IPS-18c (cell line): ENCODE measurements at regions not wholly inside any gene's neighbourhood (a gene's known extent, or its start where the extent isn't known, plus 50 kb on each side); places are given as distances from the start of the nearest gene placed in this dataset.
"Not testable (repeated sequence)": the region's sequence is repeated elsewhere in the genome, so short reads cannot be mapped to it uniquely, and the experiment has no call there.

Source experiments
- H3K4me3 ChIP-seq: 2 replicates; pipeline ENCODE4 v1.7.0; 2013; ENCODE audit warnings: low read depth, mild to moderate bottlenecking, low read length, moderate library complexity; ENCODE audit not compliant: insufficient read depth
- H3K9me3 ChIP-seq: one replicate; pipeline ENCODE4 v1.6.1; 2013; ENCODE audit warnings: mild to moderate bottlenecking, low read length, moderate library complexity; ENCODE audit not compliant: control insufficient read depth, insufficient read depth

DNA sequence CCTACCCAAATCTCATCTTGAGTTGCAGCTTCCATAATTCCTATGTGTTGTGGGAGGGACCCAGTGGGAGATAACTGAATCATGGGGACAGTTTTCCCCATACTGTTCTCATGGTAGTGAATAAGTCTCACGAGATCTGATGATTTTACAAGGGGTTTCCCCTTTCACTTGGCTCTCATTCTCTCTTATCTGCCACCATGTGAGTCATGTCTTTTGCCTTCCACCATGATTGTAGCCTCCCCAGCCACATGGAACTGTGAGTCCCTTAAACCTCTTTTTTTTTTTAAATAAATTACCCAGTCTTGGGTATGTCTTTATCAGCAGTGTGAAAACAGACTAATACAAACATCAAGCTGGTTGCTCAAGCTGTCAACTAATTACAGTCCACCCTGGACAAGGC lies 149.6 kb upstream of the PDE1C start:
- not testable (repeated sequence) for H3K4me3 ChIP-seq

DNA sequence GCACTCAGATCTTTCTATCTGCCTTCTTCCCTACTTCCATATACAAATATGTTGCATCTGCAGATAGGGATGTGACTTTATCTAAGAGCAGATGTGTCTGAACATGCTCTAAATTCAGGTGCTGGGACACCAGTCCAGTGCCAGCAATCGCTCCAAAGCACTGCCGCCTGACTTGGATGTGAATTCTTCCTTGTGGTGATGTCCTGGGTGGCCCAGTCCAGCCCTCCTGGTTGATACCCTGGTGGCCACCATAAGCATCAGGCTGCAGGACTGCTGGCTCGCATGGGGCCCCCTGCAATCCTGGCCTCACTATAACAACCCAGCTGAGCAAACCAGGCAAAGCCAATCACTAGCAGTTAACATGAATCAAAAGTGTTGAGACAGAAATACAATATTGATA lies 149.2 kb upstream of the PDE1C start:
- H3K9me3 ChIP-seq: no peaks in the 10 kb centered on the region

More for the DNA sequence above, 149.6 kb upstream of the PDE1C start:
- not testable (repeated sequence) for H3K9me3 ChIP-seq

GRCh38 chr7:32218741-32219288 lies 148.6 kb upstream of the PDE1C start:
- H3K4me3 ChIP-seq: no peak overlapping the region
- H3K9me3 ChIP-seq: no peaks in the 10 kb centered on the region

More for the DNA sequence above, 149.2 kb upstream of the PDE1C start:
- H3K4me3 ChIP-seq: no peak overlapping the region

- Histone ChIP-seq H3K9me3 (no peaks in the 10 kb centered on the region), H3K4me3 (no peak overlapping the region)
Measured at GRCh38 chr7:32218154-32218467, 147.9 kb upstream of the PDE1C start.

GRCh38 chr7:32217341-32218153 lies 147.3 kb upstream of the PDE1C start:
- no peaks in the 10 kb centered on the region for H3K9me3 ChIP-seq
- H3K4me3 ChIP-seq: no peak overlapping the region

DNA sequence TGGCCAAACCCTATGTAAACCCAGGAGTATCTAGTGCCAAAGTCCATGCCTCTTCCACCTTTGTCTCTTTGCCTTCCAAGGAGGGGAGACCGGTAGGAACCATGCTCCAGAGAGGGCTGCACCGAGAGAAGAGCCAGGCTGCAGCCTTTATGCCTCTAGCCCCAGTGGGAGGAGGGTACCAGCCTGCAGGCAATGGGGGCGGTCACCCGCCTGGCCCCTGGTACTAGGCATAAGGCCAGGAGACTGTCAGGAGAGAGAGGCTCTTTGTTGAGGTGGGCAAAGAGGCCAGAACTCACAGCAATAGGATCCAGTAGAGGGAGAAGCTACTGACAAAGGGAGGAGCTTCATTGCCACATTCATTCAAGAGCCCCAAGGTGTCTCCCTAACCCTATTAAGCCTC lies 146.6 kb upstream of the PDE1C start:
- Histone ChIP-seq H3K9me3 (no peaks in the 10 kb centered on the region), H3K4me3 (no peak overlapping the region)

- H3K4me3 ChIP-seq: no peak overlapping the region
- no peaks in the 10 kb centered on the region for H3K9me3 ChIP-seq
Measured at GRCh38 chr7:32215697-32216096, 145.5 kb upstream of the PDE1C start.

GRCh38 chr7:32214913-32215312 lies 144.7 kb upstream of the PDE1C start:
- H3K4me3 ChIP-seq: no peak overlapping the region
- H3K9me3 ChIP-seq: no peaks in the 10 kb centered on the region

- Histone ChIP-seq H3K4me3 (no peak overlapping the region), H3K9me3 (no peaks in the 10 kb centered on the region)
Measured at GRCh38 chr7:32212321-32212720, 142.1 kb upstream of the PDE1C start.

- no peaks in the 10 kb centered on the region for H3K9me3 ChIP-seq
- H3K4me3 ChIP-seq: no peak overlapping the region
Measured at GRCh38 chr7:32206987-32207386, 136.8 kb upstream of the PDE1C start.

GRCh38 chr7:32206488-32206887 lies 136.3 kb upstream of the PDE1C start:
- Histone ChIP-seq H3K9me3 (no peaks in the 10 kb centered on the region), H3K4me3 (no peak overlapping the region)

DNA sequence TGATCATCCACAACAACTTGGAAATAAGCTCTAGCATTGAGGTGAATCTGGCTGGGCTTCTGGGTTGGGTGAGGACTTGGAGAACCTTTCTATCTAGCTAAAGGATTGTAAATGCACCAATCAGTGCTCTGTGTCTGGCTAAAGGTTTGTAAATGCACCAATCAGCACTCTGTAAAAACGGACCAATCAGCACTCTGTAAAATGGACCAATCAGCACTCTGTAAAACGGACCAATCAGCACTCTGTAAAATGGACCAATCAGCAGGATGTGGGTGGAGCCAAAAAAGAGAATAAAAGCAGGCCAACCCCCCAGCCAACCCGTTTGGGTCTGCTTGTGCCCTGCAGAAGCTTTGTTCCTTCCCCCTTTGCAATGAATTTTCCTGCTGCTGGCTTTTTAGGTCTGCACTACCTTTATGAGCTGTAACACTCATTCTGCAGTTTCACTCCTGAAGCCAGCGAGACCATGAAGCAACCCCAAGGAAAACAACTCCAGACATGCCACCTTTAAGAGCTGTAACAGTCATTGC lies 135.2 kb upstream of the PDE1C start:
- H3K9me3 ChIP-seq, H3K4me3 ChIP-seq: not testable (repeated sequence)

DNA sequence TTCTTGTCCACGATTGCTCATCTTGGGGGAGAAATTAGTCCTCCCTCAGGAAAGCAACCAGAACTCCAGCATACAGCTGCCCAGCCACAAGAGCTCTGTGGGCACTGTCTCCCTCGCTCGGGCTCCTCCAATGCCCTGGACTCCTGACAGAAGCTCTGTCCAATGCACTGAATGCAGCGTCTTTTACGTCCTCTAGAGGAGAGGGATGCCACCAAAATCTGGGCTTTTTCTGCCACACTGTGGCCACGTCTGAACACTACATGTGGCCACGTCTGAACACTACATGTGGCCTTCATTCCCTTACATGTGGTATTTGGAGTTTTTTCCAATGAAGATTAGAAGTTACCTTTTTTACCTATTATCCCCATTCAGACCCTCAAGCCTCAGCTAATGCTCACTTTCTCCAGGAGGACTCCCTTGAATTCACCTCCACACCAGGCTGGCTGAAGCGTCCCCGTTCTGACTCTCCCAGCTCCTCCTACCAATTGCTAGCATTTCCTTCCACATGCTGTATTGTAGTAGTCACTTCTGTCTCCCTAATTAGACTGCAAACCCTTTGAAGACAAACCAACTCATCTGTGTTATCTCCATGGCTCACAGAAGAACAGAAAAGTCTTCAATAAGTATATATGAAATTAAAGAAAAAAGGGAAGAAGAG lies 134.3 kb upstream of the PDE1C start:
- Histone ChIP-seq H3K4me3 (no peak overlapping the region), H3K9me3 (no peaks in the 10 kb centered on the region)

GRCh38 chr7:32200646-32201045 lies 130.4 kb upstream of the PDE1C start:
- no peaks in the 10 kb centered on the region for H3K9me3 ChIP-seq
- no peak overlapping the region for H3K4me3 ChIP-seq

- Histone ChIP-seq H3K4me3 (no peak overlapping the region), H3K9me3 (no peaks in the 10 kb centered on the region)
Measured at GRCh38 chr7:32194537-32194936, 124.3 kb upstream of the PDE1C start.

DNA sequence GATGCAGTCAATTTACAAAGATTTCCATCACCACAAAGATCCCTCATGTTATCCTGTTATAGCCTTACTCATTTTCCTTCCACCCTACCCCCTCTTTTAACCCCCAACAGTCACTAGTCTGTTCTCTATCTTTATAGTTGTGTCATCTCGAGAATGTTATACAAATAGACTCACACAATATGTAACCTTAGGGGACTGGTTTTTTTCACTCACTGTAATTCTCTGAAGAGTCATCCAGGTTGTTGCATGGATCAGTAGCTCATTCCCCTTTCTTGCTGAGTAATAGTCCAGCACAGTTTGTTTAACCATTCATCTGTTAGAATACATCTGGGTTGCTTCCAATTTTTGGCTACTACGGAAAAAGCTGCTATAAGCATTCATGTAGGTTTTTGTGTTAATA lies 121.1 kb upstream of the PDE1C start:
- no peak overlapping the region for H3K4me3 ChIP-seq
- H3K9me3 ChIP-seq: no peaks in the 10 kb centered on the region

DNA sequence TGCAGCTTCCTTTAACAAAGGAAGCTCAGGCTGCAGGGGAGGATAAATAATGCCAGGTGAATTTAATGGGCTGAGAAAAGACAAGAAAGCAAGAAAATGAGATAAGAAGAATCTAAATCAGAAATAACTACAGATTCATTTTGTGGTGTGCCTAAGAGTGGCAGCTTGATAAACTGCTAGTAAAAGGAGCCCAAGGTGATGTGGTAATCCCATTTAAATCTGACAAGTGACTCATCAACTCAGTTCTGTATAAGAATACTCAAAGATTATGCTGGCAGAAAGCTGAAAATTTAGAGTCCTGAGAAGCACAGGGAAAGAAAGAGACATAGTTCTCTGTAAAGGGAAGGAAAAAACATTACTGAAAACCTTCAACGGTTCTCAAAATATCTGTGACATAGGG lies 109.4 kb upstream of the PDE1C start:
- Histone ChIP-seq H3K4me3 (no peak overlapping the region), H3K9me3 (no peaks in the 10 kb centered on the region)

GRCh38 chr7:32178677-32179366 lies 108.6 kb upstream of the PDE1C start:
- Histone ChIP-seq H3K9me3 (no peaks in the 10 kb centered on the region), H3K4me3 (no peak overlapping the region)
